Panc1 (cell line): ENCODE measurements at regions not wholly inside any gene's neighbourhood (a gene's known extent, or its start where the extent isn't known, plus 50 kb on each side); places are given as distances from the start of the nearest gene placed in this dataset.
"Not testable (repeated sequence)": the region's sequence is repeated elsewhere in the genome, so short reads cannot be mapped to it uniquely, and the experiment has no call there.

Source experiments
- ATAC-seq: fragments of 200-7000 bp; cut with Tn5 transposase; 2 replicates; pipeline ENCODE4 v1.9.1; 2020; ENCODE audit warnings: mild to moderate bottlenecking, moderate library complexity
- BruUV-seq: library from RNA; stranded (reverse); fragments of 400-500 nt; replicated peaks from 2 replicates; lab custom pipeline; 2021; lab: Mats Ljungman, UMichigan
- CTCF ChIA-PET: fragments of 300-600 bp; sonication (Branson Sonifier 250); formaldehyde crosslinking; loops from one replicate; lab custom pipeline; 2022; ENCODE audit warnings: antibody characterized with exemption; lab: Charles Lee
- POLR2A ChIA-PET: fragments of 300-600 bp; sonication (Branson Sonifier 250); formaldehyde crosslinking; loops from one replicate; lab custom pipeline; 2022; ENCODE audit warnings: antibody characterized with exemption; lab: Charles Lee
- DNase-seq: peaks from one replicate; pipeline ENCODE4 v3.0.0-alpha.2; 2010; ENCODE audit warnings: low read depth, low spot score
- H3K27ac ChIP-seq: 2 replicates; pipeline ENCODE4 v1.5.1; 2011; ENCODE audit warnings: mild to moderate bottlenecking, low read length, inconsistent platforms
- H3K27me3 ChIP-seq: fragments of 200-500 bp; sonication (Bioruptor generic); 2 replicates; pipeline ENCODE4 v1.6.0; 2014; ENCODE audit warnings: low read length, inconsistent platforms; ENCODE audit not compliant: control insufficient read depth, insufficient read depth
- H3K36me3 ChIP-seq: fragments of 200-500 bp; sonication (Bioruptor generic); 2 replicates; pipeline ENCODE4 v1.5.1; 2014; ENCODE audit warnings: inconsistent platforms, mild to moderate bottlenecking, low read length, moderate library complexity; ENCODE audit not compliant: control insufficient read depth, insufficient read depth
- H3K4me1 ChIP-seq: 2 replicates; pipeline ENCODE4 v1.5.1; 2011; ENCODE audit warnings: inconsistent platforms, mild to moderate bottlenecking, low read length, moderate library complexity; ENCODE audit not compliant: control insufficient read depth, insufficient read depth
- H3K4me3 ChIP-seq, 2 experiments: 2 replicates each; pipeline ENCODE4 v1.5.1; 2011 to 2012; ENCODE audit warnings: low read depth in 2 of 2, low read length in 2 of 2, mild to moderate bottlenecking in 2 of 2, inconsistent platforms in 1 of 2, moderate library complexity in 1 of 2
- H3K9me3 ChIP-seq: fragments of 200-500 bp; sonication (Bioruptor generic); 2 replicates; pipeline ENCODE4 v1.5.1; 2014; ENCODE audit warnings: low read depth, mild to moderate bottlenecking, inconsistent platforms, low read length, moderate library complexity; ENCODE audit not compliant: control insufficient read depth, insufficient read depth
- CTCF ChIP-seq: fragments of 450-650 bp; IDR thresholded peaks from 2 replicates; pipeline ENCODE4 v1.5.1; 2017; ENCODE audit warnings: mild to moderate bottlenecking
- POLR2AphosphoS5 ChIP-seq: IDR thresholded peaks from 2 replicates; pipeline ENCODE4 v1.6.1; 2012; ENCODE audit warnings: mild to moderate bottlenecking, low read depth, low read length, moderate library complexity
- REST ChIP-seq, 2 experiments: IDR thresholded peaks; 2 replicates each; pipeline ENCODE4 v1.6.1; 2011 to 2012; ENCODE audit warnings: low read depth in 2 of 2, control low read depth in 1 of 2, low read length in 1 of 2, mild to moderate bottlenecking in 1 of 2, moderate library complexity in 1 of 2; ENCODE audit not compliant: insufficient read depth in 1 of 2
- SIN3A ChIP-seq: IDR thresholded peaks from 2 replicates; pipeline ENCODE4 v1.6.1; 2012; ENCODE audit warnings: low read depth, mild to moderate bottlenecking, low read length, moderate library complexity, borderline replicate concordance; ENCODE audit not compliant: insufficient read depth
- TCF7L2 ChIP-seq: IDR thresholded peaks from 2 replicates; pipeline ENCODE4 v1.6.1; 2011; ENCODE audit warnings: mild to moderate bottlenecking, low read depth, low read length, inconsistent platforms
- in situ Hi-C: cut with HindIII; loops from 2 replicates; pipeline ENCODE4 v1.10.0; 2016; ENCODE audit warnings: low sequenced_read_pairs, low pct_unique_long_range_greater_than_20kb
- intact Hi-C: fragments of 100-400 bp; cut with micrococcal nuclease; formaldehyde crosslinking; loops from one replicate; pipeline ENCODE4 v1.10.0; 2022; ENCODE audit not compliant: unreplicated experiment

- Histone ChIP-seq H3K4me3 (no peak overlapping the region), H3K27ac (no peak overlapping the region), H3K27me3 (no peaks in the 10 kb centered on the region), H3K4me1 (no peaks in the 10 kb centered on the region), H3K36me3 (no peaks in the 10 kb centered on the region), H3K9me3 (0 out of 2 replicates have a peak, but pooled peaks cover 3% of the 10 kb centered on the region)
- ChIA-PET CTCF (no interaction called here), POLR2A (no interaction called here)
- TF ChIP-seq CTCF (no peak), TCF7L2 (no peak), SIN3A (no peak), REST (IDR thresholded peaks at IDR 0.05; ENCODE audit: insufficient read depth in 1 of 2, low read depth in 2 of 2, low read length in 1 of 2) (no peak), POLR2AphosphoS5 (no peak)
- intact Hi-C loops (no loop called here), in situ Hi-C loops (no loop called here)
- BruUV-seq: no TSS peak
- ATAC-seq (no peak), DNase-seq (no peak)
Measured at GRCh38 chr7:10521306-10521705, 452.4 kb upstream of the PHF14 start.

GRCh38 chr7:10533429-10533828, 440.2 kb upstream of the PHF14 start:
- H3K4me3 ChIP-seq, intact Hi-C loops, ATAC-seq, H3K27ac ChIP-seq, DNase-seq, H3K4me1 ChIP-seq, CTCF ChIA-PET, H3K36me3 ChIP-seq, BruUV-seq, H3K9me3 ChIP-seq, POLR2A ChIA-PET, in situ Hi-C loops, H3K27me3 ChIP-seq: not testable (repeated sequence)

- in situ Hi-C loops (no loop called here), intact Hi-C loops (no loop called here)
- no TSS peak for BruUV-seq
- no peaks in the 10 kb centered on the region for H3K4me1 ChIP-seq
- H3K27me3 ChIP-seq: no peaks in the 10 kb centered on the region
- no peak overlapping the region for H3K27ac ChIP-seq
- no peaks in the 10 kb centered on the region; the same call in 1 of the 2 replicates for H3K9me3 ChIP-seq
- CTCF ChIA-PET: no interaction called here
- ATAC-seq: no peak
- POLR2A ChIA-PET: no interaction called here
- H3K36me3 ChIP-seq: no peaks in the 10 kb centered on the region
- no peak for TF ChIP-seq CTCF
- no peak for TF ChIP-seq POLR2AphosphoS5
- no peak for TF ChIP-seq SIN3A
- no peak for TF ChIP-seq TCF7L2
- no peak for TF ChIP-seq REST (IDR thresholded peaks at IDR 0.05; ENCODE audit: insufficient read depth in 1 of 2, low read depth in 2 of 2, low read length in 1 of 2)
- no peak overlapping the region for H3K4me3 ChIP-seq
- no peak for DNase-seq
Measured at GRCh38 chr7:10536561-10536960, 437.1 kb upstream of the PHF14 start.
